A673 (cell line): ENCODE measurements at regions not wholly inside any gene's neighbourhood (a gene's known extent, or its start where the extent isn't known, plus 50 kb on each side); places are given as distances from the start of the nearest gene placed in this dataset.

ENCODE experiments used
- CTCF ChIP-seq: fragments of 300-800, 200-600 bp; sonication (generic); conservative IDR thresholded peaks from 2 replicates; pipeline ENCODE4 v1.5.1; 2017; ENCODE audit warnings: low read depth, mild to moderate bottlenecking, antibody characterized with exemption, low read length, moderate library complexity, mixed read lengths
- EZH2 ChIP-seq: fragments of 200-600 bp; sonication (generic); IDR thresholded peaks from 2 replicates; pipeline ENCODE4 v1.6.1; 2017; ENCODE audit warnings: borderline replicate concordance, low read depth, mild to moderate bottlenecking, mixed read lengths, antibody characterized with exemption, low read length; ENCODE audit not compliant: poor library complexity, severe bottlenecking

- TF ChIP-seq CTCF = no peak
- no peak for TF ChIP-seq EZH2
Measured at GRCh38 chr5:155200608-155201007, 187.1 kb downstream of the KIF4B start.
